ENCODE measurements at regions not wholly inside any gene's neighbourhood (a gene's known extent, or its start where the extent isn't known, plus 50 kb on each side); places are given as distances from the start of the nearest gene placed in this dataset.
"Not testable (repeated sequence)": the region's sequence is repeated elsewhere in the genome, so short reads cannot be mapped to it uniquely, and the experiment has no call there.

DNA sequence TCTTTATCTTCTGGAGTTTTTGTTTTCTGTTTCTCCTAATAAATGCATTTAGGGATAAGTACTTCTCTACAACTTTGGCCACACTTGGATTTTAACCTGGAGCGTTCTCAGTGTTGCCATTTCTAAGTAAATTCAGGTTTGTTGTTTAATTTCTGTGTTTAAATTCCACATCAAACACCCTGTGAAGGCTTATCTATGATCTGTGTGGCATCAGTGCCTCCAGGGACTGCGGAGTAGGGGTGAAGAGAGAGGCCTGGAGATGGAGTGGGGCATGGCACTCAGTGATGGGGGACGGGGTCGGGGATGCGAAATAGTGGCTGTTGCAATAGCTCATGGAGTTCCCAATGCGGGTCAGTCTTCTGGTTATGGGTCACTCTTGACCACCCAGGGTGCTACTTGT is 294.8 kb downstream of the HS3ST3B1 start:
- DNase-seq = no peak

DNA sequence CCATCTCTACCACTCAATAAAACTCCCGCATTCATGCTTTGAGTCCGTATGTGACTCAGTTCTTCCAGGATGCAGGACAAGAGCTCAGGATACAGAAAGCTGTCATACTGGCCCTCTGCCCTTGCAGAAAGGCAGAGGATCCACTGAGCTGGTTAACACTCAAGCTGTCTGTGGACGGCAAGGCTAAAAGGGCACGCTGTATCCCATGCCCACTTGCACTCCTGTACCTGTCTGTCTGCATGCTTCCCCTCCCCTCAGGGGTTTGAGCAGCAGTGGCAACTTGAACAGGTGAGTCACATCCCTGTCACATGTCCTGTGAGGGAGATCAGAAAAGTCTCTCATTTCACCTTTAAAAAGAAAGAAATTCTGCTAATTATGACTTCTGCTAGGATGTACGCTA is 293.8 kb downstream of the HS3ST3B1 start:
- no peak for DNase-seq

GRCh38 chr17:14593956-14594355 is 293.1 kb downstream of the HS3ST3B1 start:
- DNase-seq = no peak

DNA sequence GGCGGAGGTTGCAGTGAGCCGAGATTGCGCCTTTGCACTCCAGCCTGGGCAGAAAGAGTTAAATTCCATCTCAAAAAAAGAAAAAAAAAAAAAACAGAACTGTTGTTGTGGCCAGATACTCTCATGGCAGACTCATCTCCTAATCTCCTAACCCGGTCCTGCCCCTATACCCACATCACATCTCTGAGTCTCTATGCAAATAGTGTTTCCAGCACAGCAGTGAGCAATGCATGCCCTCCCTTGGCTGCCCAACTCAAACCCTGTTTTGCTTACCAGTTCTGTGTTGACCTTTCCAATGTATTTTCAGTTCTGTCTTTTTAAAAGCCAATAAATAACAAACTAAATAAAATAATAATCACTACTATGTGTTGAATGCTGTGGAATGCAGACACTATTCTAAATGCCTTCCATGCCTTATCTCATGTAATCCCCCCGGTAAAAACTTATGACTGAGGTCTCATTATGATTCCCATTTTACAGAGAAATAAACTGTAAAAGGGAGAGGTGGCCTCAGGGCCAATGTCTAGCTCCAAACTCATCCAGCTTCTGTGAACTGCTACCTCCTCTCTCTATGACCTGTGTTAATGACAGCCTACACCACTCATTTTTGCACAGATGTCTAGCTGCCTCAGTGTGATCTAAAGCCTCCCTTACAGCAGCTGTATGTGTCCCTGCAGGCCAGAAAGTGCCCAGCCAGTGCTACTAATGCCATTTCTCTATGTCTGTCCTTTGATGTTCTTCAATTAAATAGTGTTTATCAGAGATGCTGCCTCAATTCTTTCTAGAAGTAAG is 289.8 kb downstream of the HS3ST3B1 start:
- DNase-seq = no peak

- no peak for DNase-seq
These were observed 284.2 kb downstream of the HS3ST3B1 start for GRCh38 chr17:14585099-14585498.

DNA sequence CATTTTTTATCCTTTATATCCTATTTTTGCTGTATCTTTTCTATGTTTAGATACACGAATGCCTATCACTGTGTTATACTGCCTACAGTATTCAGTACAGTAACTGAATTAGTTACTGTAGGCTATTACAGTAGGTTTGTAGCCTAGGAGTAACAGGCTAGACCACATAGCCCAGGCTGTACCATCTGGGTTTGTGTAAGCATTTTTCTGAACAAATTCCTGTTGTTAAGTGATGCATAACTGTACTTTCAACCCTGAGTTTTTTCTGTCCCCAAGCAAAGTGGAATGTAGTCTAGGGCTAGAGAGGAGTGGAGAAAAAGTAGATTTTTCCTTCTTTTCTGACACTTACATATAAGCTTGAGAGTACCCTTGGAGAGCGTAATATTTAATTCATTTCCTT is 282.1 kb downstream of the HS3ST3B1 start:
- no peak for DNase-seq

GRCh38 chr17:14581186-14581830 is 280.4 kb downstream of the HS3ST3B1 start:
- DNase-seq = no peak

DNA sequence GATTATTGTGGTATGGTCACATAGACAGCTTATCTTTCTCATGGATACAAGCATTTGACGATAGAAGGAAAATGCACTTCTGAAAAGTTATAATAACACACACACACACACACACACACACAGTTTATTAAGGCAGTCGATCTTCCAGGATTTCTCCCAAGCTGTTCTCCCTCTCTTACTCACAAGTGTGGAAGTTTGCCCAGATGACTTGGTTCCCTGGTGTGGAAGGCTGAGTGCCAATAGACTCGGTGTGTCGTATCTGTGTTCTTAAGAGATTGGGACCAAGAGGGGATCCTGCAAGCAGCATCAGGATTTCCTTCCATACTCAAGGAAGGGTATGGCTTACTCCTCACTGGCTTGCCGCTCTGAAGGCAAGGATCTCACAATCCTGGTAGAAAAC is 279.6 kb downstream of the HS3ST3B1 start:
- DNase-seq = no peak

GRCh38 chr17:14579716-14580115 is 278.8 kb downstream of the HS3ST3B1 start:
- DNase-seq = no peak

DNA sequence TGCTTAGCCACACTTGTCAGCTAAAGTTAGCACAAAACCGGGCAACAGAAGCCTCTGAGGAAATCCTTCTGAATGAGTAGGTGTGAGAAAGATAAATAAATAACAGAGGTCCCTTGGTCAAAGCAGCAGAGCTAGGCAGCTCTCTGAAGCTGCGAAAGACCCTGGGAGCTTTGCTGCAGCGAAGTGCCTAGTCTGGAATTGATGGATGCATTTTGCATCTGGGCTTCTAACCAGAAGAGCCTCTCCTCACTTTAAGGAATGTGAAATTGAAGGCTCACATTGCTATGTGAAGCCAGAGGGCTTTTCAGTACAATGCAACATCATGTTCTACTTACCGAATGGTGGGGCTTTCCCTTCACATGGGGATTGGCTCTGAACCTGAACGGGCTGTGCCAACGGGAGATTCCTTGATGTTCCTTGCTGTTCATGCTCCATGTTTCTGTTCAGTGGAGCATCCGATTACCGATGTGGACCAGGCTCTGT is 274.6 kb downstream of the HS3ST3B1 start:
- no peak for DNase-seq

- DNase-seq = not testable (repeated sequence)
These were observed 259.4 kb downstream of the HS3ST3B1 start for GRCh38 chr17:14560325-14560724.

GRCh38 chr17:14559264-14560119 is 258.6 kb downstream of the HS3ST3B1 start:
- no peak for DNase-seq

- DNase-seq = no peak
These were observed 256.6 kb downstream of the HS3ST3B1 start for GRCh38 chr17:14557480-14557879.

- DNase-seq = no peak
These were observed 253.0 kb downstream of the HS3ST3B1 start for GRCh38 chr17:14553847-14554246.

GRCh38 chr17:14552306-14552705 is 251.4 kb downstream of the HS3ST3B1 start:
- DNase-seq = no peak

- no peak for DNase-seq
These were observed 246.7 kb downstream of the HS3ST3B1 start for GRCh38 chr17:14547556-14547955.

GRCh38 chr17:14547016-14547415 is 246.1 kb downstream of the HS3ST3B1 start:
- DNase-seq = no peak

DNA sequence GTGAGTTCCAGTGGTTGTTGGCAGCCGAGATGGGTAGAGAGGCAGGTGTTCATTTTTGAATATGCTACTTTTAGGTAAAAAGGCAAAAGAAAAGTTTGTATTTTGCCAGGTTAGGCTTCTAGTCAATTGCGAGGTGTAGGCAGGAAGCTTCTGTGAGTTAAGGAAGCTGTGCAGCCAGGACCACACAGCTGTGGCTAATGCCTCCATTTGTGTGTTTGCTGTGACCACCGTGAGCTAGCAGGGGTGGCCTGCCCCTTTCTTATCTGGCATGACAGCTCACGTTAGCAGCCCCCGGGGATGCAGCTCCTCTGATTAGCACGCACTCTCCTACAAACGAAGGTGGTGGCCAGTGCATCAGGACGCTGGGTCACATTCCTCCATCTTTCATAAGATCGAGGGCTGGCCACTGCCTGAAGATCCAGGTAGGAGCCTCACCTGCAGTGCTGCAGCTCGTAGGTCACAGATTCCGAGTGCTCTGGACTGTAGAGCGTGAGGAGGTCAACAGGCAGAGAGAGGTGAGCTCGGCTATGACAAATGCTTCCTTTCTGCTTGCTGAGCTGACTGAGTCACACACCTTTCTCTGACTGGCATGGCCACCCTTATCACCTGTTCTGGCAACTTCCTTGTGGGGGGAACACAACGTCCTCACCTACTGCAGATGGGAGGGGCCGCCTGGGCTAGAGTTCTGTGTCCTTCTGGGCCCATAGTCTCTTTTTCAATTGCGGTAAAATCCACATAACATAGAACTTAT is 244.4 kb downstream of the HS3ST3B1 start:
- no peak for DNase-seq

- no peak for DNase-seq
These were observed 240.8 kb downstream of the HS3ST3B1 start for GRCh38 chr17:14541714-14542113.

- DNase-seq = no peak
These were observed 238.9 kb downstream of the HS3ST3B1 start for GRCh38 chr17:14539801-14540200.

- DNase-seq = not testable (repeated sequence)
These were observed 231.4 kb downstream of the HS3ST3B1 start for GRCh38 chr17:14532242-14532641.
